A673 (cell line): ENCODE measurements at regions not wholly inside any gene's neighbourhood (a gene's known extent, or its start where the extent isn't known, plus 50 kb on each side); places are given as distances from the start of the nearest gene placed in this dataset.

ENCODE experiments used
- CTCF ChIP-seq: fragments of 300-800, 200-600 bp; sonication (generic); conservative IDR thresholded peaks from 2 replicates; pipeline ENCODE4 v1.5.1; 2017; ENCODE audit warnings: low read depth, mild to moderate bottlenecking, antibody characterized with exemption, low read length, moderate library complexity, mixed read lengths
- EZH2 ChIP-seq: fragments of 200-600 bp; sonication (generic); IDR thresholded peaks from 2 replicates; pipeline ENCODE4 v1.6.1; 2017; ENCODE audit warnings: borderline replicate concordance, low read depth, mild to moderate bottlenecking, mixed read lengths, antibody characterized with exemption, low read length; ENCODE audit not compliant: poor library complexity, severe bottlenecking

GRCh38 chr4:126610933-126611332, 1021.8 kb upstream of the INTU start:
- TF ChIP-seq CTCF (no peak), EZH2 (no peak)
